ENCODE measurements at regions not wholly inside any gene's neighbourhood (a gene's known extent, or its start where the extent isn't known, plus 50 kb on each side); places are given as distances from the start of the nearest gene placed in this dataset.

- FAIRE-seq (no peak), DNase-seq (ENCODE audit: low read depth in 1 of 2, low spot score in 2 of 2) (no peak)
- no peak overlapping the region for H2AFZ ChIP-seq (ENCODE audit: low read length)
- no peaks in the 10 kb centered on the region for H3K23me2 ChIP-seq (ENCODE audit: low read depth, low read length)
- no peak overlapping the region for H4K91ac ChIP-seq (replicated peaks; ENCODE audit: insufficient read length, low read length)
- H3K56ac ChIP-seq (replicated peaks; ENCODE audit: insufficient read length, low read depth, low read length) = no peak overlapping the region
- TF ChIP-seq HDAC6 (IDR thresholded peaks at IDR 0.05; ENCODE audit: low read depth, low read length) (no peak), HDAC2 (IDR thresholded peaks at IDR 0.05; ENCODE audit: borderline replicate concordance in 1 of 2, low read depth in 2 of 2, low read length in 2 of 2) (no peak), SP1 (IDR thresholded peaks at IDR 0.05; ENCODE audit: low read depth, low read length) (no peak), RAD21 (IDR thresholded peaks at IDR 0.05 in 1 of 2, conservative IDR thresholded peaks at IDR 0.05 in 1 of 2; ENCODE audit: low read depth in 2 of 2, low read length in 2 of 2) (peak in 1 of 2 experiments; percentile 38; a peak in 2 of 4 replicates), RXRA (IDR thresholded peaks at IDR 0.05; ENCODE audit: insufficient read depth, low read depth, low read length) (no peak)
- TF ChIP-seq, protein P1, sequence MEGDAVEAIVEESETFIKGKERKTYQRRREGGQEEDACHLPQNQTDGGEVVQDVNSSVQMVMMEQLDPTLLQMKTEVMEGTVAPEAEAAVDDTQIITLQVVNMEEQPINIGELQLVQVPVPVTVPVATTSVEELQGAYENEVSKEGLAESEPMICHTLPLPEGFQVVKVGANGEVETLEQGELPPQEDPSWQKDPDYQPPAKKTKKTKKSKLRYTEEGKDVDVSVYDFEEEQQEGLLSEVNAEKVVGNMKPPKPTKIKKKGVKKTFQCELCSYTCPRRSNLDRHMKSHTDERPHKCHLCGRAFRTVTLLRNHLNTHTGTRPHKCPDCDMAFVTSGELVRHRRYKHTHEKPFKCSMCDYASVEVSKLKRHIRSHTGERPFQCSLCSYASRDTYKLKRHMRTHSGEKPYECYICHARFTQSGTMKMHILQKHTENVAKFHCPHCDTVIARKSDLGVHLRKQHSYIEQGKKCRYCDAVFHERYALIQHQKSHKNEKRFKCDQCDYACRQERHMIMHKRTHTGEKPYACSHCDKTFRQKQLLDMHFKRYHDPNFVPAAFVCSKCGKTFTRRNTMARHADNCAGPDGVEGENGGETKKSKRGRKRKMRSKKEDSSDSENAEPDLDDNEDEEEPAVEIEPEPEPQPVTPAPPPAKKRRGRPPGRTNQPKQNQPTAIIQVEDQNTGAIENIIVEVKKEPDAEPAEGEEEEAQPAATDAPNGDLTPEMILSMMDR (IDR thresholded peaks at IDR 0.05; ENCODE audit: control extremely low read depth in 1 of 3, insufficient read depth in 1 of 3, low read depth in 1 of 3, low read length in 3 of 3) = peak; percentile 15 to 30 (median 29); a peak in 3 of 4 replicates
- H3K79me2 ChIP-seq (ENCODE audit: control insufficient read depth in 1 of 2, insufficient read depth in 2 of 2, low read length in 2 of 2) = no peaks in the 10 kb centered on the region
- H3K27ac ChIP-seq (ENCODE audit: low read depth, low read length) = no peak overlapping the region
- H4K20me1 ChIP-seq (replicated peaks in 1 of 2; ENCODE audit: control insufficient read depth in 1 of 2, insufficient read depth in 2 of 2, low read length in 2 of 2) = no peaks in the 10 kb centered on the region
- H2BK20ac ChIP-seq (ENCODE audit: low read length) = no peak overlapping the region
- 0 out of 2 replicates have a peak overlapping the region, but pooled peaks have one; percentile 76 for H2BK12ac ChIP-seq (ENCODE audit: low read depth, low read length)
- ChIA-PET POLR2A (ENCODE audit: partially characterized antibody) (no interaction called here), CTCF (ENCODE audit: partially characterized antibody) (interaction anchor here (0.7 to 1.5 kb wide), 25 partner anchors 9 to 707 kb away, joined by 3 to 6 read pairs (median 3); partner anchors contain the start of genes AIPL1 and NLRP1)
- no peaks in the 10 kb centered on the region for H3K9me3 ChIP-seq (ENCODE audit: insufficient read depth in 2 of 2, low read depth in 1 of 2, low read length in 1 of 2)
- H3K27me3 ChIP-seq (replicated peaks in 1 of 4; ENCODE audit: control insufficient read depth in 3 of 4, extremely low read depth in 1 of 4, insufficient read depth in 3 of 4, low read length in 3 of 4) = no peaks in the 10 kb centered on the region
- H3K23ac ChIP-seq (ENCODE audit: insufficient read length) = no peak overlapping the region
- no peak overlapping the region; the same call in 1 of the 2 replicates for H4K8ac ChIP-seq (ENCODE audit: extremely low read depth, insufficient read depth, low read length)
- no peak overlapping the region for H3K18ac ChIP-seq (ENCODE audit: extremely low read depth, low read length)
- H3K79me1 ChIP-seq (ENCODE audit: low read depth, low read length) = no peaks in the 10 kb centered on the region; the same call in 1 of the 2 replicates
- no peaks in the 10 kb centered on the region for H3K4me1 ChIP-seq (replicated peaks in 1 of 4; ENCODE audit: control insufficient read depth in 3 of 4, insufficient read depth in 4 of 4, low read length in 3 of 4)
- no peak overlapping the region for H4K5ac ChIP-seq (ENCODE audit: insufficient read length, low read depth, low read length)
- H2BK5ac ChIP-seq (ENCODE audit: low read depth, low read length) = no peak overlapping the region
- H2BK120ac ChIP-seq (replicated peaks; ENCODE audit: low read depth, low read length) = no peak overlapping the region
- H2AK5ac ChIP-seq (ENCODE audit: low read depth, low read length) = no peak overlapping the region
- no peak overlapping the region for H2BK15ac ChIP-seq (ENCODE audit: low read length)
- no peak overlapping the region for H3K9ac ChIP-seq (replicated peaks in 1 of 4; ENCODE audit: extremely low read depth in 1 of 4, low read depth in 3 of 4, low read length in 3 of 4)
- no peak overlapping the region for H3K4me2 ChIP-seq (ENCODE audit: insufficient read depth in 1 of 2, low read depth in 2 of 2, low read length in 2 of 2)
- WGBS, 2 experiments (ENCODE audit: extremely low coverage in 1 of 2, insufficient coverage in 1 of 2, insufficient read length in 1 of 2, insufficient replicate concordance in 2 of 2, low coverage in 1 of 2, low lambda C conversion rate in 2 of 2, missing lambda C conversion rate in 1 of 2) = 90% methylated on average over 2 of the region's 2 CpGs; no CpG with 5 or more reads in 1 of the 2 experiments
- H3K4me3 ChIP-seq (ENCODE audit: extremely low read depth in 1 of 4, insufficient read depth in 2 of 4, low read depth in 3 of 4, low read length in 4 of 4) = no peak overlapping the region
- H3K4ac ChIP-seq (replicated peaks; ENCODE audit: insufficient read length, low read depth, low read length) = no peak overlapping the region
- H3K14ac ChIP-seq (ENCODE audit: insufficient read length) = no peak overlapping the region
- no peaks in the 10 kb centered on the region for H3K36me3 ChIP-seq (ENCODE audit: control insufficient read depth in 2 of 4, insufficient read depth in 4 of 4, low read length in 3 of 4)
Measured at GRCh38 chr17:6290488-6291196, 144.3 kb downstream of the AIPL1 start.

Data from H1 (cell line).